ENCODE measurements at regions not wholly inside any gene's neighbourhood (a gene's known extent, or its start where the extent isn't known, plus 50 kb on each side); places are given as distances from the start of the nearest gene placed in this dataset.

- ChIA-PET CTCF (interaction anchor here (0.9 kb wide), 1 partner anchor 15 kb away, joined by 3 read pairs; no protein-coding TSS in a partner anchor), POLR2A (ENCODE audit: unreplicated experiment) (no interaction called here)
- H3K23ac ChIP-seq (ENCODE audit: low read depth, low read length) = no peak overlapping the region
- H3K14ac ChIP-seq (replicated peaks; ENCODE audit: low read depth, low read length) = no peak overlapping the region
- no peak overlapping the region for H2BK20ac ChIP-seq (ENCODE audit: low read depth, low read length)
- H2BK5ac ChIP-seq (ENCODE audit: low read depth, low read length, poor library complexity, severe bottlenecking) = no peak overlapping the region
- H3K27ac ChIP-seq (ENCODE audit: insufficient read depth, low read length) = no peak overlapping the region
- dilution Hi-C loops (cut with HindIII; ENCODE audit: low sequenced_read_pairs, unreplicated experiment) (no loop called here), intact Hi-C loops (cut with micrococcal nuclease) (no loop called here), in situ Hi-C loops (cut with MboI; ENCODE audit: low sequenced_read_pairs) (no loop called here)
- no peak overlapping the region for H3K18ac ChIP-seq (ENCODE audit: low read depth, low read length)
- no peak overlapping the region for H3K4me2 ChIP-seq (ENCODE audit: low read depth, low read length)
- H4K8ac ChIP-seq (ENCODE audit: low read depth in 2 of 2, low read length in 2 of 2) = no peak overlapping the region
- no peaks in the 10 kb centered on the region for H3K36me3 ChIP-seq (ENCODE audit: control insufficient read depth, insufficient read depth, low read length)
- no peaks in the 10 kb centered on the region for H3K9me1 ChIP-seq (ENCODE audit: insufficient read depth, low read length)
- no peak overlapping the region for H4K5ac ChIP-seq (ENCODE audit: low read depth, low read length)
- H3K4me3 ChIP-seq (ENCODE audit: insufficient read depth, low read depth, low read length) = no peak overlapping the region
- H3K9me3 ChIP-seq (ENCODE audit: control insufficient read depth, insufficient read depth, low read length) = no peaks in the 10 kb centered on the region
- H3K4me1 ChIP-seq (ENCODE audit: control insufficient read depth, insufficient read depth, low read length) = no peaks in the 10 kb centered on the region
- no peak overlapping the region for H2AFZ ChIP-seq (replicated peaks; ENCODE audit: low read length, poor library complexity)
- DNase-seq (no peak), ATAC-seq (ENCODE audit: low read depth) (no peak)
- no peak overlapping the region for H2BK120ac ChIP-seq (ENCODE audit: low read depth, low read length)
- H3K9ac ChIP-seq (ENCODE audit: low read depth, low read length) = no peak overlapping the region
- no peaks in the 10 kb centered on the region; the same call in none of the 2 replicates for H3K27me3 ChIP-seq (ENCODE audit: control insufficient read depth, insufficient read depth, low read length)
- peak overlapping the region; percentile 6; the same call in 1 of the 2 replicates for H3K56ac ChIP-seq (ENCODE audit: extremely low read depth, insufficient read depth, low read length)
- no peak overlapping the region for H2BK15ac ChIP-seq (ENCODE audit: low read depth, low read length)
- BruUV-seq (replicated peaks) = no TSS peak
- no peaks in the 10 kb centered on the region for H4K20me1 ChIP-seq (ENCODE audit: insufficient read depth, low read length)
- H4K91ac ChIP-seq (ENCODE audit: insufficient read depth, low read depth, low read length) = no peak overlapping the region
- no peak overlapping the region for H3K4ac ChIP-seq (ENCODE audit: low read depth, low read length)
- no CpG with 5 or more reads among the region's 2 CpGs for WGBS, 2 experiments (ENCODE audit: extremely low coverage in 2 of 2, insufficient read length in 1 of 2)
- no peak overlapping the region for H2AK5ac ChIP-seq (ENCODE audit: low read depth, low read length)
- no peak for TF ChIP-seq RFX5 (IDR thresholded peaks at IDR 0.05; ENCODE audit: low read depth, low read length)
- no peak for TF ChIP-seq MAFK (IDR thresholded peaks at IDR 0.05; ENCODE audit: low read depth, low read length)
- no peak for TF ChIP-seq CTCF (conservative IDR thresholded peaks at IDR 0.05; ENCODE audit: low read depth, low read length)
- no peak for TF ChIP-seq CHD1 (IDR thresholded peaks at IDR 0.05; ENCODE audit: low read depth, low read length)
- TF ChIP-seq BHLHE40 (IDR thresholded peaks at IDR 0.05; ENCODE audit: low read depth, low read length) = no peak
- no peak for TF ChIP-seq MAZ (IDR thresholded peaks at IDR 0.05; ENCODE audit: borderline replicate concordance, low read depth, low read length)
- TF ChIP-seq MXI1 (IDR thresholded peaks at IDR 0.05; ENCODE audit: borderline replicate concordance, low read depth, low read length) = no peak
- TF ChIP-seq RCOR1 (IDR thresholded peaks at IDR 0.05; ENCODE audit: insufficient replicate concordance, low read length) = no peak
- no peak for TF ChIP-seq POLR2A (IDR thresholded peaks at IDR 0.05; ENCODE audit: low read depth, low read length)
- TF ChIP-seq CEBPB (IDR thresholded peaks at IDR 0.05; ENCODE audit: low read depth, low read length) = no peak
- TF ChIP-seq USF2 (IDR thresholded peaks at IDR 0.05; ENCODE audit: low read depth, low read length) = no peak
- no peak for TF ChIP-seq FOS (IDR thresholded peaks at IDR 0.05; ENCODE audit: low read depth, low read length)
- no peak for TF ChIP-seq ELK1 (IDR thresholded peaks at IDR 0.05; ENCODE audit: borderline replicate concordance, low read depth, low read length)
- no peak for TF ChIP-seq NFE2L2 (IDR thresholded peaks at IDR 0.05; ENCODE audit: low read depth, low read length)
- no peak for TF ChIP-seq SMC3 (IDR thresholded peaks at IDR 0.05; ENCODE audit: low read depth, low read length)
- no peak for TF ChIP-seq RAD21 (IDR thresholded peaks at IDR 0.05; ENCODE audit: low read length)
- H2AK9ac ChIP-seq (replicated peaks; ENCODE audit: low read depth, low read length, poor library complexity) = no peak overlapping the region
- no peaks in the 10 kb centered on the region for H3K79me1 ChIP-seq (ENCODE audit: low read depth in 1 of 2, low read length in 2 of 2)
Observed at GRCh38 chr4:173094739-173095421, 73.7 kb upstream of the GALNT7 start.

All from IMR-90 (cell line).